GM23338 (cell line): ENCODE measurements at regions not wholly inside any gene's neighbourhood (a gene's known extent, or its start where the extent isn't known, plus 50 kb on each side); places are given as distances from the start of the nearest gene placed in this dataset.

Experiments
- ATAC-seq: fragments of 200-7000 bp; cut with Tn5 transposase; 3 replicates; pipeline ENCODE4 v1.9.1; 2020
- DNase-seq: peaks from one replicate; pipeline ENCODE4 v3.0.0-alpha.2; 2015; ENCODE audit warnings: low spot score
- H2AFZ ChIP-seq: fragments of 200-600 bp; sonication (generic); 2 replicates; pipeline ENCODE4 v1.8.0; 2016; ENCODE audit warnings: antibody characterized with exemption, mild to moderate bottlenecking, moderate library complexity
- H3F3A ChIP-seq: fragments of 200-600 bp; sonication (generic); replicated peaks from 2 replicates; pipeline ENCODE4 v1.8.0; 2017; ENCODE audit warnings: antibody characterized with exemption, mixed run types, low read depth
- H3K27ac ChIP-seq: fragments of 200-600 bp; sonication (generic); 2 replicates; pipeline ENCODE4 v1.6.1; 2016; ENCODE audit warnings: low read depth
- H3K27me3 ChIP-seq: fragments of 200-600 bp; sonication (generic); 2 replicates; pipeline ENCODE4 v1.8.0; 2016; ENCODE audit warnings: mild to moderate bottlenecking, mixed run types, moderate library complexity; ENCODE audit not compliant: insufficient read depth
- H3K36me3 ChIP-seq: fragments of 200-600 bp; sonication (generic); 2 replicates; pipeline ENCODE4 v1.8.0; 2016; ENCODE audit warnings: mild to moderate bottlenecking; ENCODE audit not compliant: insufficient read depth
- H3K4me1 ChIP-seq: fragments of 200-600 bp; sonication (generic); 2 replicates; pipeline ENCODE4 v1.8.0; 2016; ENCODE audit warnings: mild to moderate bottlenecking, moderate library complexity; ENCODE audit not compliant: insufficient read depth
- H3K4me2 ChIP-seq: fragments of 200-600 bp; sonication (generic); 2 replicates; pipeline ENCODE4 v1.7.1; 2017; ENCODE audit warnings: mixed run types
- H3K4me3 ChIP-seq: fragments of 200-600 bp; sonication (generic); 2 replicates; pipeline ENCODE4 v1.6.1; 2016; ENCODE audit warnings: mixed run types
- H3K79me2 ChIP-seq: fragments of 200-600 bp; sonication (generic); replicated peaks from 2 replicates; pipeline ENCODE4 v1.8.0; 2017; ENCODE audit warnings: mild to moderate bottlenecking; ENCODE audit not compliant: insufficient read depth
- H3K9me2 ChIP-seq: fragments of 200-600 bp; sonication (generic); 2 replicates; pipeline ENCODE4 v1.8.0; 2017; ENCODE audit not compliant: insufficient read depth
- H4K20me1 ChIP-seq: fragments of 200-600 bp; sonication (generic); replicated peaks from 2 replicates; pipeline ENCODE4 v1.8.0; 2017; ENCODE audit warnings: mild to moderate bottlenecking; ENCODE audit not compliant: insufficient read depth
- H3K27ac Mint-ChIP-seq: 2 replicates; pipeline ENCODE4 v1.8.0; 2020; ENCODE audit warnings: inconsistent platforms, mild to moderate bottlenecking, moderate library complexity, mixed read lengths
- H3K27me3 Mint-ChIP-seq: 3 replicates; pipeline ENCODE4 v1.8.0; 2022; ENCODE audit warnings: low read depth, mild to moderate bottlenecking, moderate library complexity, mixed read lengths, inconsistent platforms; ENCODE audit not compliant: insufficient read depth, poor library complexity
- H3K36me3 Mint-ChIP-seq: 3 replicates; pipeline ENCODE4 v1.8.0; 2021; ENCODE audit warnings: low read depth, mild to moderate bottlenecking, inconsistent platforms, moderate library complexity, mixed read lengths
- H3K4me1 Mint-ChIP-seq: 3 replicates; pipeline ENCODE4 v1.8.0; 2020; ENCODE audit warnings: mild to moderate bottlenecking, inconsistent platforms, mixed read lengths
- H3K4me3 Mint-ChIP-seq: 3 replicates; pipeline ENCODE4 v1.8.0; 2021; ENCODE audit warnings: moderate library complexity, mild to moderate bottlenecking, inconsistent platforms, mixed read lengths
- H3K9me3 Mint-ChIP-seq: 3 replicates; pipeline ENCODE4 v1.8.0; 2020; ENCODE audit warnings: moderate library complexity, mild to moderate bottlenecking, inconsistent platforms, mixed read lengths
- CREB1 ChIP-seq: fragments of 250-450 bp; sonication (Bioruptor Pico); IDR thresholded peaks from 2 replicates; pipeline ENCODE4 v1.5.0; 2020; ENCODE audit warnings: low read depth, mild to moderate bottlenecking, moderate library complexity
- EZH2 ChIP-seq: fragments of 200-600 bp; sonication (generic); IDR thresholded peaks from one replicate; pipeline ENCODE4 v1.8.0; 2017; ENCODE audit warnings: antibody characterized with exemption, mild to moderate bottlenecking, low read depth; ENCODE audit not compliant: unreplicated experiment
- EZH2phosphoT487 ChIP-seq: fragments of 200-600 bp; sonication (generic); IDR thresholded peaks from one replicate; pipeline ENCODE4 v1.8.1; 2018; ENCODE audit warnings: antibody characterized with exemption; ENCODE audit not compliant: unreplicated experiment
- JUNB ChIP-seq: IDR thresholded peaks from one replicate; pipeline ENCODE4 v1.6.1; 2016; ENCODE audit warnings: antibody characterized with exemption; ENCODE audit not compliant: unreplicated experiment
- NANOG ChIP-seq: IDR thresholded peaks from 2 replicates; pipeline ENCODE4 v1.6.1; 2016; ENCODE audit warnings: antibody characterized with exemption, borderline replicate concordance
- POLR2AphosphoS5 ChIP-seq: IDR thresholded peaks from 2 replicates; pipeline ENCODE4 v1.6.1; 2016; ENCODE audit warnings: antibody characterized with exemption, low read depth
- REST ChIP-seq: IDR thresholded peaks from one replicate; pipeline ENCODE4 v1.6.1; 2018; ENCODE audit warnings: antibody characterized with exemption; ENCODE audit not compliant: unreplicated experiment
- STAT1 ChIP-seq: IDR thresholded peaks from one replicate; pipeline ENCODE4 v1.6.1; 2016; ENCODE audit warnings: antibody characterized with exemption; ENCODE audit not compliant: unreplicated experiment
- ZNF114 ChIP-seq: fragments of 250-450 bp; sonication (Bioruptor Pico); IDR thresholded peaks from 2 replicates; pipeline ENCODE4 v1.5.0; 2020; ENCODE audit warnings: mild to moderate bottlenecking, moderate library complexity
- ZNF331 ChIP-seq: fragments of 250-450 bp; sonication (Bioruptor Pico); IDR thresholded peaks from 2 replicates; pipeline ENCODE4 v1.5.0; 2020; ENCODE audit warnings: low read depth, mild to moderate bottlenecking, moderate library complexity
- TF ChIP-seq, protein P1 (sequence below): fragments of 250-450 bp; sonication (Bioruptor Pico); IDR thresholded peaks from 2 replicates; pipeline ENCODE4 v1.5.0; 2020; ENCODE audit warnings: mild to moderate bottlenecking, moderate library complexity
- TF ChIP-seq, protein P2 (sequence below): IDR thresholded peaks from 2 replicates; pipeline ENCODE4 v1.6.1; 2016; ENCODE audit warnings: antibody characterized with exemption

DNA sequence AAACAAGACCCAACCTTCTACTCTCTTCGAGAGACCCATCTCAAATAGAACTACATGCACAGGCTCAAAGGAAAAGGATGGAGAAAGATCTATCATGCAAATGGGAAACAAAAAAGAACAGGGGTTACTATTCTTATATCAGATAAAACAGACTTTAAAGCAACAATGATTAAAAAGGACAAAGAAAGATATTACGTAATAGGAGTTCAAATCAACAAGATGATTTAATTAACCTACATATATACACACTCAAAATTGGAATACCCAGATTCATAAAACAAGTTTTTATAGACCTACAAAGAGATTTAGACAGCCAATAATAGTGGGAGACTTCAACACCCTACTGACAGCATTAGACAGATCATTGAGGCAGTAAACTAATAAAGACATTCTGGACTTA lies 536.6 kb upstream of the RAG2 start (continued):
- no peak for TF ChIP-seq REST
- TF ChIP-seq JUNB = no peak
- no peak for TF ChIP-seq STAT1

GRCh38 chr11:37124384-37124783 lies 526.3 kb upstream of the RAG2 start:
- DNase-seq = no peak
- H3K9me3 Mint-ChIP-seq = peaks cover 83% of the 10 kb centered on the region
- H3K27ac ChIP-seq = no peak overlapping the region
- TF ChIP-seq ZNF114 (CRISPR knock-in tag) (no peak), CREB1 (CRISPR knock-in tag) (no peak), ZNF331 (CRISPR knock-in tag) (no peak), STAT1 (no peak), POLR2AphosphoS5 (no peak), EZH2 (no peak), JUNB (no peak), NANOG (no peak), REST (no peak), EZH2phosphoT487 (no peak)
- TF ChIP-seq, protein P1, sequence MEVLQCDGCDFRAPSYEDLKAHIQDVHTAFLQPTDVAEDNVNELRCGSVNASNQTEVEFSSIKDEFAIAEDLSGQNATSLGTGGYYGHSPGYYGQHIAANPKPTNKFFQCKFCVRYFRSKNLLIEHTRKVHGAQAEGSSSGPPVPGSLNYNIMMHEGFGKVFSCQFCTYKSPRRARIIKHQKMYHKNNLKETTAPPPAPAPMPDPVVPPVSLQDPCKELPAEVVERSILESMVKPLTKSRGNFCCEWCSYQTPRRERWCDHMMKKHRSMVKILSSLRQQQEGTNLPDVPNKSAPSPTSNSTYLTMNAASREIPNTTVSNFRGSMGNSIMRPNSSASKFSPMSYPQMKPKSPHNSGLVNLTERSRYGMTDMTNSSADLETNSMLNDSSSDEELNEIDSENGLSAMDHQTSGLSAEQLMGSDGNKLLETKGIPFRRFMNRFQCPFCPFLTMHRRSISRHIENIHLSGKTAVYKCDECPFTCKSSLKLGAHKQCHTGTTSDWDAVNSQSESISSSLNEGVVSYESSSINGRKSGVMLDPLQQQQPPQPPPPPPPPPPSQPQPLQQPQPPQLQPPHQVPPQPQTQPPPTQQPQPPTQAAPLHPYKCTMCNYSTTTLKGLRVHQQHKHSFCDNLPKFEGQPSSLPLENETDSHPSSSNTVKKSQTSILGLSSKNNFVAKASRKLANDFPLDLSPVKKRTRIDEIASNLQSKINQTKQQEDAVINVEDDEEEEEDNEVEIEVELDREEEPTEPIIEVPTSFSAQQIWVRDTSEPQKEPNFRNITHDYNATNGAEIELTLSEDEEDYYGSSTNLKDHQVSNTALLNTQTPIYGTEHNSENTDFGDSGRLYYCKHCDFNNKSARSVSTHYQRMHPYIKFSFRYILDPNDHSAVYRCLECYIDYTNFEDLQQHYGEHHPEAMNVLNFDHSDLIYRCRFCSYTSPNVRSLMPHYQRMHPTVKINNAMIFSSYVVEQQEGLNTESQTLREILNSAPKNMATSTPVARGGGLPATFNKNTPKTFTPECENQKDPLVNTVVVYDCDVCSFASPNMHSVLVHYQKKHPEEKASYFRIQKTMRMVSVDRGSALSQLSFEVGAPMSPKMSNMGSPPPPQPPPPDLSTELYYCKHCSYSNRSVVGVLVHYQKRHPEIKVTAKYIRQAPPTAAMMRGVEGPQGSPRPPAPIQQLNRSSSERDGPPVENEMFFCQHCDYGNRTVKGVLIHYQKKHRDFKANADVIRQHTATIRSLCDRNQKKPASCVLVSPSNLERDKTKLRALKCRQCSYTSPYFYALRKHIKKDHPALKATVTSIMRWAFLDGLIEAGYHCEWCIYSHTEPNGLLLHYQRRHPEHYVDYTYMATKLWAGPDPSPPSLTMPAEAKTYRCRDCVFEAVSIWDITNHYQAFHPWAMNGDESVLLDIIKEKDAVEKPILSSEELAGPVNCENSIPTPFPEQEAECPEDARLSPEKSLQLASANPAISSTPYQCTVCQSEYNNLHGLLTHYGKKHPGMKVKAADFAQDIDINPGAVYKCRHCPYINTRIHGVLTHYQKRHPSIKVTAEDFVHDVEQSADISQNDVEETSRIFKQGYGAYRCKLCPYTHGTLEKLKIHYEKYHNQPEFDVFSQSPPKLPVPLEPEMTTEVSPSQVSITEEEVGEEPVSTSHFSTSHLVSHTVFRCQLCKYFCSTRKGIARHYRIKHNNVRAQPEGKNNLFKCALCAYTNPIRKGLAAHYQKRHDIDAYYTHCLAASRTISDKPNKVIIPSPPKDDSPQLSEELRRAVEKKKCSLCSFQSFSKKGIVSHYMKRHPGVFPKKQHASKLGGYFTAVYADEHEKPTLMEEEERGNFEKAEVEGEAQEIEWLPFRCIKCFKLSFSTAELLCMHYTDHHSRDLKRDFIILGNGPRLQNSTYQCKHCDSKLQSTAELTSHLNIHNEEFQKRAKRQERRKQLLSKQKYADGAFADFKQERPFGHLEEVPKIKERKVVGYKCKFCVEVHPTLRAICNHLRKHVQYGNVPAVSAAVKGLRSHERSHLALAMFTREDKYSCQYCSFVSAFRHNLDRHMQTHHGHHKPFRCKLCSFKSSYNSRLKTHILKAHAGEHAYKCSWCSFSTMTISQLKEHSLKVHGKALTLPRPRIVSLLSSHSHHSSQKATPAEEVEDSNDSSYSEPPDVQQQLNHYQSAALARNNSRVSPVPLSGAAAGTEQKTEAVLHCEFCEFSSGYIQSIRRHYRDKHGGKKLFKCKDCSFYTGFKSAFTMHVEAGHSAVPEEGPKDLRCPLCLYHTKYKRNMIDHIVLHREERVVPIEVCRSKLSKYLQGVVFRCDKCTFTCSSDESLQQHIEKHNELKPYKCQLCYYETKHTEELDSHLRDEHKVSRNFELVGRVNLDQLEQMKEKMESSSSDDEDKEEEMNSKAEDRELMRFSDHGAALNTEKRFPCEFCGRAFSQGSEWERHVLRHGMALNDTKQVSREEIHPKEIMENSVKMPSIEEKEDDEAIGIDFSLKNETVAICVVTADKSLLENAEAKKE (CRISPR knock-in tag) = no peak
- TF ChIP-seq, protein P2, sequence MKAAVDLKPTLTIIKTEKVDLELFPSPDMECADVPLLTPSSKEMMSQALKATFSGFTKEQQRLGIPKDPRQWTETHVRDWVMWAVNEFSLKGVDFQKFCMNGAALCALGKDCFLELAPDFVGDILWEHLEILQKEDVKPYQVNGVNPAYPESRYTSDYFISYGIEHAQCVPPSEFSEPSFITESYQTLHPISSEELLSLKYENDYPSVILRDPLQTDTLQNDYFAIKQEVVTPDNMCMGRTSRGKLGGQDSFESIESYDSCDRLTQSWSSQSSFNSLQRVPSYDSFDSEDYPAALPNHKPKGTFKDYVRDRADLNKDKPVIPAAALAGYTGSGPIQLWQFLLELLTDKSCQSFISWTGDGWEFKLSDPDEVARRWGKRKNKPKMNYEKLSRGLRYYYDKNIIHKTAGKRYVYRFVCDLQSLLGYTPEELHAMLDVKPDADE = no peak

More at GRCh38 chr11:37124384-37124783, 526.3 kb upstream of the RAG2 start:
- ATAC-seq = no peak
- no peaks in the 10 kb centered on the region for H3K27me3 ChIP-seq
- H3K36me3 Mint-ChIP-seq = peaks cover 23% of the 10 kb centered on the region
- no peaks in the 10 kb centered on the region for H3K79me2 ChIP-seq
- H3K9me2 ChIP-seq = no peaks in the 10 kb centered on the region
- H3K27ac Mint-ChIP-seq = no peak overlapping the region
- H3K4me3 ChIP-seq = no peak overlapping the region
- H3K4me2 ChIP-seq = no peak overlapping the region
- H4K20me1 ChIP-seq = no peaks in the 10 kb centered on the region
- H3K27me3 Mint-ChIP-seq = peaks cover 2% of the 10 kb centered on the region
- no peak overlapping the region for H2AFZ ChIP-seq
- no peak overlapping the region for H3K4me3 Mint-ChIP-seq
- H3K4me1 Mint-ChIP-seq = no peaks in the 10 kb centered on the region
- no peaks in the 10 kb centered on the region for H3K4me1 ChIP-seq
- H3F3A ChIP-seq = no peaks in the 10 kb centered on the region
- H3K36me3 ChIP-seq = peaks cover 10% of the 10 kb centered on the region; the same call in 1 of the 2 replicates
